ENCODE measurements at regions not wholly inside any gene's neighbourhood (a gene's known extent, or its start where the extent isn't known, plus 50 kb on each side); places are given as distances from the start of the nearest gene placed in this dataset.

DNA sequence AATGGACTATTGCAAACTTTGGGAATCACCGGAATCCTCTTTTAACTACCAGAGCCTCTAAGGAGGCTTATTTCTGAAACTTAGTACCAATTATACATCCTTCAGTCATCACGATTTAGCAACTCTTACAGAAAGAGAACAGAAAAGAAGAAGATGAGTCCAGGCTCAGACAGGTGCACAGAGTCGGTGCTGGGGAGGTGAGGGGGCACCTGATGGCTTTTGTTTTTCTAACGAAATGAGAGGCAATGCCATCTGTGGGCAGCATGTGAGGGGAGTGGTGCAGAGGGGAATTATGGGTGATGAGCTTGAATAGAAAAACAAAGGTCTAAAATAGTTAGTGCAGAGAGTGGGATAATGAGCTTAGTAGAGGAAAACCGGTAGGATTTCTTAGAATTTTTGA, 522.6 kb downstream of the CMPK2 start:
- no peak overlapping the region for H3K27ac Mint-ChIP-seq
- ATAC-seq (no peak), DNase-seq (ENCODE audit: low spot score) (no peak)
- H3K36me3 Mint-ChIP-seq, result peaks cover 75% of the 10 kb centered on the region
- CTCF ChIA-PET, result no interaction called here
- POLR2A ChIA-PET, result no interaction called here
- H3K27me3 Mint-ChIP-seq (ENCODE audit: low read depth), result peaks cover 3% of the 10 kb centered on the region
- no peak for TF ChIP-seq ZNF121 (CRISPR knock-in tag; IDR thresholded peaks at IDR 0.05)
- no peak for TF ChIP-seq TEAD4 (CRISPR knock-in tag; IDR thresholded peaks at IDR 0.05)
- no peak for TF ChIP-seq OVOL2 (CRISPR knock-in tag; IDR thresholded peaks at IDR 0.05; ENCODE audit: borderline replicate concordance)
- TF ChIP-seq USF2 (CRISPR knock-in tag; IDR thresholded peaks at IDR 0.05), result no peak
- TF ChIP-seq ZNF423 (CRISPR knock-in tag; IDR thresholded peaks at IDR 0.05), result no peak
- TF ChIP-seq ZNF219 (CRISPR knock-in tag; IDR thresholded peaks at IDR 0.05; ENCODE audit: borderline replicate concordance), result no peak
- no peak for TF ChIP-seq CBFB (CRISPR knock-in tag; IDR thresholded peaks at IDR 0.05; ENCODE audit: low read depth)
- TF ChIP-seq E2F1 (CRISPR knock-in tag; IDR thresholded peaks at IDR 0.05), result no peak
- TF ChIP-seq NR1H2 (CRISPR knock-in tag; IDR thresholded peaks at IDR 0.05), result no peak
- no peak for TF ChIP-seq CREM (CRISPR knock-in tag; IDR thresholded peaks at IDR 0.05)
- TF ChIP-seq TP53 (CRISPR knock-in tag; IDR thresholded peaks at IDR 0.05), result no peak
- TF ChIP-seq, protein P1, sequence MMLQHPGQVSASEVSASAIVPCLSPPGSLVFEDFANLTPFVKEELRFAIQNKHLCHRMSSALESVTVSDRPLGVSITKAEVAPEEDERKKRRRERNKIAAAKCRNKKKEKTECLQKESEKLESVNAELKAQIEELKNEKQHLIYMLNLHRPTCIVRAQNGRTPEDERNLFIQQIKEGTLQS (CRISPR knock-in tag; conservative IDR thresholded peaks at IDR 0.05), result no peak
- no peak for TF ChIP-seq ZNF416 (CRISPR knock-in tag; IDR thresholded peaks at IDR 0.05)
- TF ChIP-seq, protein P2, sequence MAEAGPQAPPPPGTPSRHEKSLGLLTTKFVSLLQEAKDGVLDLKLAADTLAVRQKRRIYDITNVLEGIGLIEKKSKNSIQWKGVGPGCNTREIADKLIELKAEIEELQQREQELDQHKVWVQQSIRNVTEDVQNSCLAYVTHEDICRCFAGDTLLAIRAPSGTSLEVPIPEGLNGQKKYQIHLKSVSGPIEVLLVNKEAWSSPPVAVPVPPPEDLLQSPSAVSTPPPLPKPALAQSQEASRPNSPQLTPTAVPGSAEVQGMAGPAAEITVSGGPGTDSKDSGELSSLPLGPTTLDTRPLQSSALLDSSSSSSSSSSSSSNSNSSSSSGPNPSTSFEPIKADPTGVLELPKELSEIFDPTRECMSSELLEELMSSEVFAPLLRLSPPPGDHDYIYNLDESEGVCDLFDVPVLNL (CRISPR knock-in tag; IDR thresholded peaks at IDR 0.05; ENCODE audit: borderline replicate concordance, low read depth), result no peak
- TF ChIP-seq RELA (CRISPR knock-in tag; IDR thresholded peaks at IDR 0.05; ENCODE audit: borderline replicate concordance), result no peak
- TF ChIP-seq, protein P3, sequence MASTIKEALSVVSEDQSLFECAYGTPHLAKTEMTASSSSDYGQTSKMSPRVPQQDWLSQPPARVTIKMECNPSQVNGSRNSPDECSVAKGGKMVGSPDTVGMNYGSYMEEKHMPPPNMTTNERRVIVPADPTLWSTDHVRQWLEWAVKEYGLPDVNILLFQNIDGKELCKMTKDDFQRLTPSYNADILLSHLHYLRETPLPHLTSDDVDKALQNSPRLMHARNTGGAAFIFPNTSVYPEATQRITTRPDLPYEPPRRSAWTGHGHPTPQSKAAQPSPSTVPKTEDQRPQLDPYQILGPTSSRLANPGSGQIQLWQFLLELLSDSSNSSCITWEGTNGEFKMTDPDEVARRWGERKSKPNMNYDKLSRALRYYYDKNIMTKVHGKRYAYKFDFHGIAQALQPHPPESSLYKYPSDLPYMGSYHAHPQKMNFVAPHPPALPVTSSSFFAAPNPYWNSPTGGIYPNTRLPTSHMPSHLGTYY (CRISPR knock-in tag; IDR thresholded peaks at IDR 0.05), result no peak
- TF ChIP-seq MLX (CRISPR knock-in tag; IDR thresholded peaks at IDR 0.05), result no peak
- no peak for TF ChIP-seq KAT7 (CRISPR knock-in tag; IDR thresholded peaks at IDR 0.05; ENCODE audit: borderline replicate concordance)
- no peak for TF ChIP-seq ZNF263 (CRISPR knock-in tag; IDR thresholded peaks at IDR 0.05; ENCODE audit: low read depth)
- TF ChIP-seq ZNF138 (CRISPR knock-in tag; conservative IDR thresholded peaks at IDR 0.05), result no peak
- no peak overlapping the region for H3K4me3 Mint-ChIP-seq
- peaks cover 80% of the 10 kb centered on the region for H3K9me3 Mint-ChIP-seq
- H3K4me1 Mint-ChIP-seq, result no peaks in the 10 kb centered on the region

- ChIA-PET CTCF (no interaction called here), POLR2A (no interaction called here)
- Mint-ChIP-seq H3K27ac (no peak overlapping the region), H3K4me3 (no peak overlapping the region), H3K27me3 (ENCODE audit: low read depth) (peaks cover 13% of the 10 kb centered on the region), H3K4me1 (no peaks in the 10 kb centered on the region), H3K36me3 (peaks cover 74% of the 10 kb centered on the region), H3K9me3 (peaks cover 85% of the 10 kb centered on the region)
- DNase-seq (ENCODE audit: low spot score) (no peak), ATAC-seq (no peak)
- TF ChIP-seq ZNF423 (CRISPR knock-in tag; IDR thresholded peaks at IDR 0.05) (no peak), SP1 (CRISPR knock-in tag; conservative IDR thresholded peaks at IDR 0.05) (no peak)
- TF ChIP-seq, protein P4, sequence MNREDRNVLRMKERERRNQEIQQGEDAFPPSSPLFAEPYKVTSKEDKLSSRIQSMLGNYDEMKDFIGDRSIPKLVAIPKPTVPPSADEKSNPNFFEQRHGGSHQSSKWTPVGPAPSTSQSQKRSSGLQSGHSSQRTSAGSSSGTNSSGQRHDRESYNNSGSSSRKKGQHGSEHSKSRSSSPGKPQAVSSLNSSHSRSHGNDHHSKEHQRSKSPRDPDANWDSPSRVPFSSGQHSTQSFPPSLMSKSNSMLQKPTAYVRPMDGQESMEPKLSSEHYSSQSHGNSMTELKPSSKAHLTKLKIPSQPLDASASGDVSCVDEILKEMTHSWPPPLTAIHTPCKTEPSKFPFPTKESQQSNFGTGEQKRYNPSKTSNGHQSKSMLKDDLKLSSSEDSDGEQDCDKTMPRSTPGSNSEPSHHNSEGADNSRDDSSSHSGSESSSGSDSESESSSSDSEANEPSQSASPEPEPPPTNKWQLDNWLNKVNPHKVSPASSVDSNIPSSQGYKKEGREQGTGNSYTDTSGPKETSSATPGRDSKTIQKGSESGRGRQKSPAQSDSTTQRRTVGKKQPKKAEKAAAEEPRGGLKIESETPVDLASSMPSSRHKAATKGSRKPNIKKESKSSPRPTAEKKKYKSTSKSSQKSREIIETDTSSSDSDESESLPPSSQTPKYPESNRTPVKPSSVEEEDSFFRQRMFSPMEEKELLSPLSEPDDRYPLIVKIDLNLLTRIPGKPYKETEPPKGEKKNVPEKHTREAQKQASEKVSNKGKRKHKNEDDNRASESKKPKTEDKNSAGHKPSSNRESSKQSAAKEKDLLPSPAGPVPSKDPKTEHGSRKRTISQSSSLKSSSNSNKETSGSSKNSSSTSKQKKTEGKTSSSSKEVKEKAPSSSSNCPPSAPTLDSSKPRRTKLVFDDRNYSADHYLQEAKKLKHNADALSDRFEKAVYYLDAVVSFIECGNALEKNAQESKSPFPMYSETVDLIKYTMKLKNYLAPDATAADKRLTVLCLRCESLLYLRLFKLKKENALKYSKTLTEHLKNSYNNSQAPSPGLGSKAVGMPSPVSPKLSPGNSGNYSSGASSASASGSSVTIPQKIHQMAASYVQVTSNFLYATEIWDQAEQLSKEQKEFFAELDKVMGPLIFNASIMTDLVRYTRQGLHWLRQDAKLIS (CRISPR knock-in tag; IDR thresholded peaks at IDR 0.05; ENCODE audit: borderline replicate concordance), result no peak
- TF ChIP-seq, protein P5, sequence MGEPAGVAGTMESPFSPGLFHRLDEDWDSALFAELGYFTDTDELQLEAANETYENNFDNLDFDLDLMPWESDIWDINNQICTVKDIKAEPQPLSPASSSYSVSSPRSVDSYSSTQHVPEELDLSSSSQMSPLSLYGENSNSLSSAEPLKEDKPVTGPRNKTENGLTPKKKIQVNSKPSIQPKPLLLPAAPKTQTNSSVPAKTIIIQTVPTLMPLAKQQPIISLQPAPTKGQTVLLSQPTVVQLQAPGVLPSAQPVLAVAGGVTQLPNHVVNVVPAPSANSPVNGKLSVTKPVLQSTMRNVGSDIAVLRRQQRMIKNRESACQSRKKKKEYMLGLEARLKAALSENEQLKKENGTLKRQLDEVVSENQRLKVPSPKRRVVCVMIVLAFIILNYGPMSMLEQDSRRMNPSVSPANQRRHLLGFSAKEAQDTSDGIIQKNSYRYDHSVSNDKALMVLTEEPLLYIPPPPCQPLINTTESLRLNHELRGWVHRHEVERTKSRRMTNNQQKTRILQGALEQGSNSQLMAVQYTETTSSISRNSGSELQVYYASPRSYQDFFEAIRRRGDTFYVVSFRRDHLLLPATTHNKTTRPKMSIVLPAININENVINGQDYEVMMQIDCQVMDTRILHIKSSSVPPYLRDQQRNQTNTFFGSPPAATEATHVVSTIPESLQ (CRISPR knock-in tag; IDR thresholded peaks at IDR 0.05), result no peak
Observed at GRCh38 chr2:6352247-6352646, 513.5 kb downstream of the CMPK2 start.

All from WTC11 (cell line).